ENCODE measurements at regions not wholly inside any gene's neighbourhood (a gene's known extent, or its start where the extent isn't known, plus 50 kb on each side); places are given as distances from the start of the nearest gene placed in this dataset.
"Not testable (repeated sequence)": the region's sequence is repeated elsewhere in the genome, so short reads cannot be mapped to it uniquely, and the experiment has no call there.

DNA sequence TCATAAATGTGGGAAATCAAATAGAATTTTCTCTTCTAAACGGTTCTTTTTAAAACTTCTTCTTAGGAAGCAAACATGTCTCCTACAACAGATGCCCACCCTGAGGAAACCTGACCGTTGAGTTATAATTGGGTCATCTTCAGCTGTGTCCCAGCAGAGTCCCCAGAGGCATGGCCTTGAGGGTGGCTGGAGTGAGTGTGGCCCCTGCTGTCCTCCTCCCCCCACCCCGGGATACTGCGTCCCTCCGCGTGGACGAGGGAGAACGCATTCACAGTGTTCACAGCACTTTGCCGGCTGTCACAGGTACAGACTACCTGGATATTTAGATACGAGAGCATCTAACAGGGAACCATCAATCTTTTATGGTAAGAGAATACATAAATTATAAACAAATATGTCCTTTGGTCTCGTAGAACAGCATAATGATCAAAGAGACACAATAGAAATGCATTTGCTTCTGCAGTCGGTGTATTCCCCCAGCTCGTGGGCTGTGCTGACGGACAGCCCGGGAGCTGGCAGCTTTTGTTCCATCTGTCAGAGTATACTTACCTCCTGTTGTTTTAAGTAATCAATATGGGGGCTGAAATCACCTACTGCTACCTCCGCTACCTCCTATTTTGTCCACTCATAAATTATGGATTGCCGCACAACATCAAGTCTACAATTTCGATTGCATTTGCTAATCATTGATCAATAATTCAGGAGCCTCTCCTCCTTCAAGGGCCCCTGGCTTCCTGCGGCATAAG is 214.7 kb downstream of the IRX2 start:
- intact Hi-C loops (cut with micrococcal nuclease), result no loop called here
- Mint-ChIP-seq H3K4me3 (no peak overlapping the region), H3K9me3 (peaks cover 23% of the 10 kb centered on the region), H3K27me3 (no peaks in the 10 kb centered on the region), H3K36me3 (ENCODE audit: low read depth) (no peaks in the 10 kb centered on the region), H3K4me1 (ENCODE audit: low read depth) (no peaks in the 10 kb centered on the region), H3K27ac (no peak overlapping the region)

DNA sequence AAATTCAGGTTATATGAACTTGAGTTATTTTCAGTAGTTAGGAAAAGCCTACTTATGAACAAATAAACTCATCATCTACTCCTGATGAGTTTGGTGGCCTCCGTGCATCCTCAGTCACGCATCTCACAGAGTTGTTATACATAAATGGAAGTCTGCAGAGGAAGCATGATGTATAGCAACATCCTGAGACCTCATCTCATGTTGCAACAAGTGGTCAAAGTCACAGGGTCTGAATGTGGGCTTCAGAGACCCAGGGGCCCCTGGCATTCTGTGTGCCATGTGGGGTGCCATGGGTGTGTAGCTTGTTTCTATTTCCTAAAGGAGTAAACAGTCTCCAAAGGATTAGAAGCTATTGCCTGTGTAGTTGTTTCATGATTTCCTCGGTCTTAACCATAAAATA is 216.5 kb downstream of the IRX2 start:
- Mint-ChIP-seq H3K27me3 (no peaks in the 10 kb centered on the region), H3K9me3 (peaks cover 10% of the 10 kb centered on the region), H3K4me1 (ENCODE audit: low read depth) (no peaks in the 10 kb centered on the region), H3K27ac (no peak overlapping the region), H3K36me3 (ENCODE audit: low read depth) (no peaks in the 10 kb centered on the region), H3K4me3 (no peak overlapping the region)
- intact Hi-C loops (cut with micrococcal nuclease), result no loop called here

DNA sequence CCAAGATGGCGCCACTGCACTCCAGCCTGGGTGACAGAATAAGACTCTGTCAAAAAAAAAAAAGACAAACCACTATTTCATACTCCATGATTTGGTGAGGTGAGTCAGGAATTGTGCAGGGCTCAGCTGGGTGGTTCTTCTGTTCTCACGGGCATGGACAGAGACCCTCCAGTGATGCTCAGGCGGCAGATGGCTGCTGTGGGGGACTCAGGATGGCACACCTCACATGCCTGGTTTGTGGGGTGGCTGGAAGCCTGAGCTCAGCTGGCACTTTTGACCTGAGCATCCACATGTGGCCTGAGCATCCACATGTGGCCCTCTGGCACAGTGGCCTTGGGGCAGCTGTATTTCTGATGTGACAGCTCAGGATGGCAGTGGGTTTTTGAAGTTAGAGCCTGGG is 217.2 kb downstream of the IRX2 start:
- intact Hi-C loops (cut with micrococcal nuclease), result no loop called here
- H3K9me3 Mint-ChIP-seq, result peaks cover 2% of the 10 kb centered on the region
- no peaks in the 10 kb centered on the region for H3K4me1 Mint-ChIP-seq (ENCODE audit: low read depth)

DNA sequence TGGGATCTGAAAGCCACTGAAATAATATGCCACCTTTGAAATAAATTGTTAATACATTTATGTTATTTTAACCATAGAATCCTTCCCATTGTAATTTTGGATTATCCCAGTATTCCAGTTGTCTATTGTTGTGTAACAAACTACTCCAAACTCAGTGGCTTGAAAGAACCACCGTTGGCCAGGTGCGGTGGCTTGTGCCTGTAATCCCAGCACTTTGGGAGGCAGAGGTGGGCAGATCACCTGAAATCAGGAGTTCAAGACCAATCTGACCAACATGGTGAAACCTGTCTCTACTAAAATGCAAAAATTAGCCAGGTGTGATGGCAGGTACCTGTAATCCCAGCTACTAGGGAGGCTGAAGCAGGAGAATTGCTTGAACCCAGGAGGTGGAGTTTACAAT is 217.6 kb downstream of the IRX2 start:
- H3K27ac Mint-ChIP-seq; H3K36me3 Mint-ChIP-seq (ENCODE audit: low read depth); H3K4me3 Mint-ChIP-seq; intact Hi-C loops (cut with micrococcal nuclease); H3K4me1 Mint-ChIP-seq (ENCODE audit: low read depth); H3K27me3 Mint-ChIP-seq; H3K9me3 Mint-ChIP-seq: not testable (repeated sequence)

More for the DNA sequence above, 217.2 kb downstream of the IRX2 start:
- no peaks in the 10 kb centered on the region for H3K36me3 Mint-ChIP-seq (ENCODE audit: low read depth)
- no peak overlapping the region for H3K4me3 Mint-ChIP-seq
- no peak overlapping the region for H3K27ac Mint-ChIP-seq
- no peaks in the 10 kb centered on the region for H3K27me3 Mint-ChIP-seq

DNA sequence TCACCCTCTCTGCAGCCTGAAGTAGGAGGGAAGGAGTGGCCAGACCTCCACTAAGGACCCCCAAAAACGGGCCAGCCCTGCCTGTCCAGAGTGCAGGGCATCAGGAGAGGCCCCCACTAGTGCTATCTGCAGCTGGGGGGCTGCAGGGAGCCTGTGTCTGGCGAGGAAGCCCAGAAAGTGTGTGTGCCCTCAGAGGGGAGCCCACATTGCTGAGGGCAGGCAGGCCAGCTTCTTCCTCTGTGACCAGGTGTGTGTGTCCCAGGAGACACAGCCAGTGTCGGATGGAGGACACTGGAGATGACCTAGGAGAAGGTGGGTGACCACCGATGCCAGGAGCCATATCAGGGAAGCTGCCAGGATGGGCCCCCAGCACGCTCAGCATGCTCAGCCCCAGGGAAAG is 218.7 kb downstream of the IRX2 start:
- Mint-ChIP-seq H3K9me3 (no peaks in the 10 kb centered on the region), H3K27me3 (no peaks in the 10 kb centered on the region), H3K4me3 (no peak overlapping the region), H3K4me1 (ENCODE audit: low read depth) (no peaks in the 10 kb centered on the region), H3K36me3 (ENCODE audit: low read depth) (no peaks in the 10 kb centered on the region), H3K27ac (no peak overlapping the region)
- intact Hi-C loops (cut with micrococcal nuclease), result no loop called here

DNA sequence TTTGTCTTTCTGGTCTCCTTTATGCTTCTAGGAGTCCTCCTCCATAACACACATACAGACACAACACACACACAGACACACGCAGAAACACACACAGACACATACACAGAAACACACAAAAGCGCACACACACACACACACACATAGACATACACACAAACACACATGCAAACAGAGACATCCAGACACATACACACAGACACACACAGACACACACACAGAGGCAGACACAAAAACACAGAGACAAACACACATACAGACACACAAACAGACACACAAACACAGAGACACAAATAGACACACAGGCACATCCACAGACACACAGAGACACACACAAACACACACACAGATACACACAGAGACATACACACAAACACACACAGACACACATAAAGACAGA is 220.2 kb downstream of the IRX2 start:
- intact Hi-C loops (cut with micrococcal nuclease), result no loop called here
- no peak overlapping the region for H3K4me3 Mint-ChIP-seq
- no peaks in the 10 kb centered on the region for H3K27me3 Mint-ChIP-seq
- no peak overlapping the region for H3K27ac Mint-ChIP-seq
- no peaks in the 10 kb centered on the region for H3K4me1 Mint-ChIP-seq (ENCODE audit: low read depth)
- peaks cover under 1% of the 10 kb centered on the region for H3K9me3 Mint-ChIP-seq
- H3K36me3 Mint-ChIP-seq (ENCODE audit: low read depth), result no peaks in the 10 kb centered on the region

DNA sequence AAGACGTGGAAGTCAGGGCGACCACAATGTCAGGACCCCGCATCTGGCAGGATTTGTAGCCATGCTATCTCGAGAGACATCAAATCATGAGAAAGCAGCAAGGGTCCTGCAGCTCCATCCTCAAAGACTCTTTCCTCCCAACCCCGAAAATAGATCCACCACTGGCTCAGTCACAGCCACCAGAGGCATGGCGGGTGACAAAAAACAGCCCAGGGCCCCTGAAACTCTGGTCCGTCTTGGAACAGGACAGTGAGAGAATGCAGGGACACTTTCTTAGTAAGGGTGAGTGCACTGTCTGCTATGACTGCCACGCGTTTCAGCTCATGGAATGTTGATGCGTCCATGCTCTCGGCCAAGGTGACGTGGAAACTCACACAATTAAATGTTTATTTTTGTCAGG is 220.9 kb downstream of the IRX2 start:
- intact Hi-C loops (cut with micrococcal nuclease), result no loop called here
- Mint-ChIP-seq H3K27ac (no peak overlapping the region), H3K36me3 (ENCODE audit: low read depth) (no peaks in the 10 kb centered on the region), H3K4me3 (no peak overlapping the region), H3K9me3 (peaks cover 8% of the 10 kb centered on the region), H3K4me1 (ENCODE audit: low read depth) (no peaks in the 10 kb centered on the region), H3K27me3 (no peaks in the 10 kb centered on the region)

DNA sequence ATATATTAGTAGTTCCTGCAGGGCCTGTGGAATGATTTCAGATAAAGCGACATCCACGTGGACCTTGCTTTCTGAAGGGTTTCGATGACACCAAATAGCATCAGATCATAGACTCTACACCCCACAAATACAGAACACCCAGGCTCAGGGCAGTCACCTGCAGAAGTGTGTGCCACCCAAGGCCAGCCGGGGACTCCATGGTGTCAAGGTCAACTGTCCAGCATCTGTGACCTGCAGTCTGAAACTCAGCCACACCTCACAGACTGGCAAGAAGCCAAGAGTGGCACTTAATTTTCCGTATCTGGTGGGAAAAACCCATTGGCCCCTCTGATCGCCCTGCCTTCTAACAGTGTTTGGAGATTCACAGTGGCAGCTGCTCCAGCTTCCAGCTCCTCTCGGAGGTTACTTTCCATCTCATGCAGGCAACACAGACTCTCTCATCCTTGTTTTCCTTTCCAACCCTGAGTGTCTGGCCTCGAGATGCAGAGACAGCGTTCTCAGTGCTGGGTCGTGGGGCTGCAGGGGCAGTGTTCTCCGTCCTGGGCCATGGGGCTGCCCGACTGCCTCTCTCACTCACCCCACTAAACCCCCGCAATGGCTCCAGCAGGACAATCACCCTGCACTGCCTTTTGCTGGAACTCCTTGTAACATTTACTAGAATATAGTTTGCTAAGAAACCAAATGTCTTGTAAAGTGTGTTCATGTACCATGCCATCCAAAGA is 221.9 kb downstream of the IRX2 start:
- Mint-ChIP-seq H3K4me3 (no peak overlapping the region), H3K27me3 (no peaks in the 10 kb centered on the region), H3K9me3 (peaks cover 13% of the 10 kb centered on the region), H3K27ac (no peak overlapping the region), H3K4me1 (ENCODE audit: low read depth) (no peaks in the 10 kb centered on the region), H3K36me3 (ENCODE audit: low read depth) (no peaks in the 10 kb centered on the region)
- intact Hi-C loops (cut with micrococcal nuclease), result no loop called here

DNA sequence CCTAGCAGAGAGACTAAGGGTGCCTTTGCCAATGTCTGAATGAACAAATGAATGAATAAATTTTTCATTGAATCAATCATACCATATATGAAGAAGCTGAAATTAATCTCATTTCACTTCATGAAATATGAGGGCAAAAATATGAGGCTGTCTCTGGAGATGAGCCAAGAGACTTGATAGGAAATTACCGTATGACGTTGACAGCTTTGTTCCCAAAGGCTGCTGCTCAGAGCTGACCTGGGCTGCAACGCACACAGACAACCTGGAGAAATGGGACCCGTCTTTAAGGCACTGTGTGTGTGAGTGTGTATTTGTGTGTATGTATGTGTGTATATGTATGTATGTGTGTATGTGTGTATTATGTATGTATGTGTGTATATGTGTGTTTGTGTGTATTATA is 226.1 kb downstream of the IRX2 start:
- Mint-ChIP-seq H3K36me3 (ENCODE audit: low read depth) (no peaks in the 10 kb centered on the region), H3K9me3 (peaks cover 22% of the 10 kb centered on the region), H3K4me1 (ENCODE audit: low read depth) (no peaks in the 10 kb centered on the region), H3K27ac (no peak overlapping the region), H3K27me3 (no peaks in the 10 kb centered on the region), H3K4me3 (no peak overlapping the region)
- intact Hi-C loops (cut with micrococcal nuclease), result no loop called here

DNA sequence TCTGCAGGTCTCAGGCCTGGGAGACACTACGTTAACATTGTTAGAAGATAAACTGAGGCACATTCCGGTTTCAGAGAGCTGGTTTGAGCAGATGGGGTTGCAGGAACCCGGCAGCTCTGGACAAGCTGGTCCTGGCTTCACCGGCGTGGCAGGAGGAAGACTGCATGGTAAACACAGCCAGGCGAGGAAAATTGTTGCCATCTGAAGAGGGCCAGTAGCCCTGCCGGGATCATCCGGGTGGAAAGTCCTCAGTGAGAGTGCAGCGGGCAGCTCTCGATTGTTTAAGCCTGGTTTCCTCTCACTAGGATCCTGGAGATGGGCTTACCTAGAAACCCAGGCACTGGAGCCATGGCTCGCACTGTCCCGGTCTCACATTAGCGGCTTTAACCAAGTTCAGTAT is 226.9 kb downstream of the IRX2 start:
- intact Hi-C loops (cut with micrococcal nuclease), result no loop called here
- H3K27me3 Mint-ChIP-seq, result no peaks in the 10 kb centered on the region
- peaks cover 22% of the 10 kb centered on the region for H3K9me3 Mint-ChIP-seq
- no peak overlapping the region for H3K4me3 Mint-ChIP-seq
- H3K36me3 Mint-ChIP-seq (ENCODE audit: low read depth), result no peaks in the 10 kb centered on the region
- H3K4me1 Mint-ChIP-seq (ENCODE audit: low read depth), result no peaks in the 10 kb centered on the region
- no peak overlapping the region for H3K27ac Mint-ChIP-seq

DNA sequence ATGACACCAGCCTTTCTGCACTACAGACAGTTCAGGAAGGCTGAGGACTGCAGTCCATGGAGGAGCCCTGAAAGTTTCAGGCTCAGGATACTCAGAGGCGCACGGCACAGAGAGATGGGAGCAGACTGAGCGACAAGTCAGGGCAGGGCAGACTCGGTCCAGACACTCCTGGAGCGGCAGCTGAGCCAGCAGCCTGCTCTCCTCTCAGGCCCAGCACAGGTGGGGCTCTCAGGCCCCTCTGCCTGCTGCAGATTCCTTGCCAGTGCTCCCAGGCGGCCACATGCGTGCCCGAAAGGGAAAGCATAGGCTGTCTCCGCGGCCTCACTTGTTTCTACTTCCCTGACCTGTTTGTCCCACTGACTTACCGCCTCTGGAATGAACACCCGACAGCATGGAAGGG is 228.3 kb downstream of the IRX2 start:
- Mint-ChIP-seq H3K27ac (no peak overlapping the region), H3K9me3 (peaks cover 22% of the 10 kb centered on the region), H3K27me3 (no peaks in the 10 kb centered on the region), H3K4me1 (ENCODE audit: low read depth) (no peaks in the 10 kb centered on the region), H3K36me3 (ENCODE audit: low read depth) (no peaks in the 10 kb centered on the region), H3K4me3 (no peak overlapping the region)
- intact Hi-C loops (cut with micrococcal nuclease), result no loop called here

DNA sequence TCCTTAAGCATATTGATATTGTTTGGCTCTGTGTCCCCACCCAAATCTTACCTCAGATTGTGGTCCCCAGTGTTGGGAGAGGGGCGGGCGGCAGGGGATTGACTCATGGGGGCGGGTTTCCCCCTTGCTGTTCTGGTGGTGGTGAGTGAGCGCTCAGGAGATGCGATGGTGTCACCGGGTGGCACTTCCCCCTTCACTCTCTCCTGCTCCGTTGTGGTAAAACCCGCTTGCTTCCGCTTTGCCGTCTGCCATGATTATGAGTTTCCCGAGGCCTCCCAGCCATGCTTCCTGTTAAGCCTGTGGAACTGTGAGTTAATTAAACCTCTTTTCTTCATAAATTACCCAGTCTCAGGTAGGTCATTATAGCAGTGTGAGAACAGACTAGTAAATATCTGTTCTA is 229.1 kb downstream of the IRX2 start:
- no peaks in the 10 kb centered on the region for H3K27me3 Mint-ChIP-seq

DNA sequence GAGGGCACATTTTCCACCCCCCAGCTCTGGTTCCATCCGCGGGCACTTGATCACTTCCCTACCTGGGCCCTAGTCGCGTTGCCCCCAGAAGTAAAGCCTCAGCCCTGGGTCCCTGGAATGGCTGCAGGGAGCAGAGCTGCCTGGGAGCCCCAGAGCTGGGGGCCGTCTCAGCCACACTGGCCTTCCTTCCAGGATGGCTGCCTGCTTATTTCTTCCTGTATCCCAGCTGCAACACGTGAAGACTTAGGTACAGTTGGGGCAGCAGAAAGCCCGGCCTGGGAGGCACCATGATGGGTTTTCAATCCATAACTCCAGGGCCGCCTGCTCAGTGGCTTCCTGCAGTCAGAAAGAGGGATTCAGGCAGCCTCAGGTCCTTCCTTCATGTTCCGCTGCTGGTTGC is 232.3 kb downstream of the IRX2 start:
- Mint-ChIP-seq H3K9me3 (peaks cover 9% of the 10 kb centered on the region), H3K27me3 (no peaks in the 10 kb centered on the region)

More for the DNA sequence above, 229.1 kb downstream of the IRX2 start:
- no peak overlapping the region for H3K4me3 Mint-ChIP-seq
- intact Hi-C loops (cut with micrococcal nuclease), result no loop called here
- H3K4me1 Mint-ChIP-seq (ENCODE audit: low read depth), result no peaks in the 10 kb centered on the region
- no peak overlapping the region for H3K27ac Mint-ChIP-seq
- H3K36me3 Mint-ChIP-seq (ENCODE audit: low read depth), result no peaks in the 10 kb centered on the region
- peaks cover 22% of the 10 kb centered on the region for H3K9me3 Mint-ChIP-seq

DNA sequence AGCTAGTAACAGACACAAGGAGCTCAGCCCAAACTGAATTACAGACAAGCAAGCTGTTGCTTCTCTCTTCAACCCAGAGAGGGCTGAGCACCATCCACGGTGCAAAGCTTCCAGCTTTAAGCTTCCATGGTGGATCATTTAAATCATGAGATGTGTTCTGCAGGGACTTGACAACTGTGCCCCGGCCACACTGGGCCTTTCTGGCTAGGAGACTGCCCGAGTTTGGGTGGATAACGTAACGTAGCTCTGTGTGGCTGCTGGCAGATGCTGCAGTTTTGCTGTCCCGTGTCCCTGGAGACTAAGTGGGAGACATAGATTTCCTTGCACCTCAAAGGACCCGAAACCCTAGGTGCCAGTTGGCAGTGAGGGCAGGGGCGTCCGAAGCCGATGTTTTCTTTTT is 234.0 kb downstream of the IRX2 start:
- no peaks in the 10 kb centered on the region for H3K4me1 Mint-ChIP-seq (ENCODE audit: low read depth)
- no peaks in the 10 kb centered on the region for H3K36me3 Mint-ChIP-seq (ENCODE audit: low read depth)
- no peak overlapping the region for H3K27ac Mint-ChIP-seq
- intact Hi-C loops (cut with micrococcal nuclease), result no loop called here
- no peak overlapping the region for H3K4me3 Mint-ChIP-seq
- H3K9me3 Mint-ChIP-seq, result peaks cover 4% of the 10 kb centered on the region
- no peaks in the 10 kb centered on the region for H3K27me3 Mint-ChIP-seq

More for the DNA sequence above, 232.3 kb downstream of the IRX2 start:
- no peaks in the 10 kb centered on the region for H3K4me1 Mint-ChIP-seq (ENCODE audit: low read depth)
- intact Hi-C loops (cut with micrococcal nuclease), result no loop called here
- H3K36me3 Mint-ChIP-seq (ENCODE audit: low read depth), result no peaks in the 10 kb centered on the region
- H3K27ac Mint-ChIP-seq, result no peak overlapping the region
- H3K4me3 Mint-ChIP-seq, result no peak overlapping the region
